ENCODE measurements at regions not wholly inside any gene's neighbourhood (a gene's known extent, or its start where the extent isn't known, plus 50 kb on each side); places are given as distances from the start of the nearest gene placed in this dataset.
"Not testable (repeated sequence)": the region's sequence is repeated elsewhere in the genome, so short reads cannot be mapped to it uniquely, and the experiment has no call there.

GRCh38 chr4:158313566-158313965, 103.3 kb downstream of the TMEM144 start:
- peak overlapping the region; percentile 89 for H3K27ac ChIP-seq
- no peak for DNase-seq (ENCODE audit: low read depth, low spot score)

DNA sequence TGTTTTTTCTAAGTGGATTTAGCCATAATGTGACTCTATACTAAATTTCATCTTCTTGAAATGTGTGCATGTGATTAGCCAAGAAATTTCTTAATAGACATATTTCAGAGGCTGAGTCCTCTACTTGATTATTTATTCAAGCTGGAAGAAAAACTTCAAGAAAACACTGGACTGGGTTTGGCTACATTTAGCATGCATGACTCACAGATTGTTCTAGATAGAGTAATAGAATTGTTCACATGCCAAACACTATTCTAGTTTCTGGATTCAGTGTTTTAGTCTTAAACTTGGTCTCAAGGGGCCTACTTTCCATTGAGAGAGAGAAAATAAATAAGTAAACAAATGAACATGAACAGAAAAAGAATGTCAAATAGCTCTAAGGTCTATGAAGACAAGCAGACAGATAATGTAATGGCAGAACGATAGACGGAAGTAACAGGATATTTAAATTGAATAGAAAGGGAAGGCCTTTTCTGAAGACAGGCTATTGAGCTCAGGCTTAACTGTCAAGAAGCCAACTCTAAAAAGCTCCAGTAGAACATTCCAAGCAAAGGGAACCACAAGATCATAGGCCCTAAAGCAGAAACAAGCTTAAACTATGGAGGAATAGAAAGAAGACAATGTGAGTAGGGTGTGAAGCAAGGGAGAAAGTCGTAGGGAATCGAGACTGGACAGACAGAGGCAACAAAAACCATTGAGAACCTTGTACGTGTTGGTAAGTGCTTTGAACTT, 104.6 kb downstream of the TMEM144 start:
- peak overlapping the region; percentile 89 for H3K27ac ChIP-seq
- DNase-seq (ENCODE audit: low read depth, low spot score), result peak; percentile 66

- peak overlapping the region; percentile 89 for H3K27ac ChIP-seq
- DNase-seq (ENCODE audit: low read depth, low spot score), result no peak
Measured at GRCh38 chr4:158315706-158316105, 105.4 kb downstream of the TMEM144 start.

- no peak overlapping the region for H3K27ac ChIP-seq
- no peak for DNase-seq (ENCODE audit: low read depth, low spot score)
Measured at GRCh38 chr4:158316264-158316663, 106.0 kb downstream of the TMEM144 start.

- no peak for DNase-seq (ENCODE audit: low read depth, low spot score)
- H3K27ac ChIP-seq, result no peak overlapping the region
Measured at GRCh38 chr4:158319880-158320279, 109.6 kb downstream of the TMEM144 start.

- H3K27ac ChIP-seq, result no peak overlapping the region
- DNase-seq (ENCODE audit: low read depth, low spot score), result no peak
Measured at GRCh38 chr4:158322109-158322508, 111.8 kb downstream of the TMEM144 start.

DNA sequence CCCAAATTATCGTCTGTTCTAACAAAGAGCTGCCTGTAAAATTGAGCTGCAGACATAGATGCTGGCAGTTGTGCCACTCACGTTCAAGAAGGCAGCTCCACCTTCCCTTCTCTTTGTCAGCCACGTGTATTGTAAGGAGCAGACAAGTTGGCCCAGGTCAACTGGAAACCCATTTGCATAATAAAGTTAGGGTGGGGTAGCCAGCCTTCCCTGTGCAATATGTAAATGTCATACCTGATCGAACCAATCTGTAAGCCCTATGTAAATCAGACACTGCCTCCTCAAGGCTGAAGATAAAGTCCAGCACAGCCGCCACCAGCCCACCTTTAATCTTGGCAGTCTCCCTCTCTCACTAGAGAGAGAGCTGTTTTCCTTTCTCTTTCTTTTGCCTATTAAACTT, 117.2 kb downstream of the TMEM144 start:
- no peak for DNase-seq (ENCODE audit: low read depth, low spot score)
- H3K27ac ChIP-seq, result no peak overlapping the region

- no peak overlapping the region for H3K27ac ChIP-seq
- no peak for DNase-seq (ENCODE audit: low read depth, low spot score)
Measured at GRCh38 chr4:158331863-158332262, 121.6 kb downstream of the TMEM144 start.

DNA sequence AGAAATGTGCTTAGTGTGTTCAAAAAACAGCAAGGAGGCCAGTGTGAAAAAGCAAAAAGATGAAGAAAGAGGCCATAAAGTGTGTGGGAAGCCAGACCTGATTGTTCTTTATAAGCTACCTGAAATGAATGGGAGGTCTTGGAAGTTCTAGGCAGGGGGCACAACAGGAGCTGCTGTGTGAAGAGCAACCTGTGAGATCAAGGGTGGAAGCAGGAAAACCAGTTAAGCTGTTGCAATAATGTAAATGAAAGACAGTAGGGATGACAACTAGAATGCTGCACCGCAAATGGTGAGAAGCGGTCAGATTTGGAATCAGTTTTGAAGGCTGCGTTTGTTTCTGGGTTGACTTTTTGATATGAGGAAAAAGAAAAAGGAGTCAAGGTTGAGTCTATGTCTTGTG, 123.5 kb downstream of the TMEM144 start:
- no peak overlapping the region for H3K27ac ChIP-seq
- DNase-seq (ENCODE audit: low read depth, low spot score), result no peak

GRCh38 chr4:158341896-158342295, 131.6 kb downstream of the TMEM144 start:
- H3K27ac ChIP-seq, result no peak overlapping the region
- no peak for DNase-seq (ENCODE audit: low read depth, low spot score)

DNA sequence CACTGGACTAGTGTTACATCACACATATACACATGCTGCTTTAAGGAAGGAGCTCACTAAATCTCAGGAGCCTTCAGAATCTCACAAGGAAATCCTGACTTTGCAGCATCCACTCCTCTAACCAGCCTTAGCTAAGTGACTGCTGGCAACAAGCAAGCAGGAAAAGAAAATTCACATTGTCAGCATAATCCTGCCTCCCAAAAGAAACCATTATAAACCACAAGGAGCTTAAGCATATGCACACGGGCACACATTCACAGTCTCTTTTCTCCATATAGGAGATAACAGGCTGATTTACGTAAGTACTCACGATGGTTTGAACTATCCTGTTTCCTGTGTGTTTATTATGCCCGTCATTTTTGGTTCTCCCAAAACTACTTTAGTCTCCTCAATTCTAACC, 136.3 kb downstream of the TMEM144 start:
- H3K27ac ChIP-seq, result no peak overlapping the region
- DNase-seq (ENCODE audit: low read depth, low spot score), result no peak

DNA sequence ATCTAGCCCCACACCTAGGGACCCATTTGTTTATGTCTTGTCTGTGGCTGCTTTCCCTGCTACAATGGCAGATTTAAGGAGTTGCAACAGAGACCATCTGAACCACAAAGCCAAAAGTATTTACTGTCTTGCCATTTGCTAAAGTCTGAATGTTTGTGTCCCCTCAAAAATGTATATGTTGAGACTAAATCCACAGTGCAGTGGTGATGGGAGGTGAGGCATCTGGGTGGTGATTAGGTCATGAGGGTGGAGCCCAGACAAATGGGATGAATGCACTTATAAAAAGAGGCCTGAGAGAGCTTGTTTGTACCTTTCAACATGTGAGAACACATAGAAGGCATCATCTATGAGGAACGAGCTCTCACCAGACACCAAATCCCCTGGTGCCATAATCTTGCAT, 137.3 kb downstream of the TMEM144 start:
- no peak overlapping the region for H3K27ac ChIP-seq
- DNase-seq (ENCODE audit: low read depth, low spot score), result peak; percentile 20

- no peak overlapping the region for H3K27ac ChIP-seq
- no peak for DNase-seq (ENCODE audit: low read depth, low spot score)
Measured at GRCh38 chr4:158350161-158350560, 139.9 kb downstream of the TMEM144 start.

GRCh38 chr4:158353541-158354304, 143.4 kb downstream of the TMEM144 start:
- H3K27ac ChIP-seq, result no peak overlapping the region
- DNase-seq (ENCODE audit: low read depth, low spot score), result no peak

- no peak for DNase-seq (ENCODE audit: low read depth, low spot score)
- H3K27ac ChIP-seq, result no peak overlapping the region
Measured at GRCh38 chr4:158356301-158356700, 146.0 kb downstream of the TMEM144 start.

DNA sequence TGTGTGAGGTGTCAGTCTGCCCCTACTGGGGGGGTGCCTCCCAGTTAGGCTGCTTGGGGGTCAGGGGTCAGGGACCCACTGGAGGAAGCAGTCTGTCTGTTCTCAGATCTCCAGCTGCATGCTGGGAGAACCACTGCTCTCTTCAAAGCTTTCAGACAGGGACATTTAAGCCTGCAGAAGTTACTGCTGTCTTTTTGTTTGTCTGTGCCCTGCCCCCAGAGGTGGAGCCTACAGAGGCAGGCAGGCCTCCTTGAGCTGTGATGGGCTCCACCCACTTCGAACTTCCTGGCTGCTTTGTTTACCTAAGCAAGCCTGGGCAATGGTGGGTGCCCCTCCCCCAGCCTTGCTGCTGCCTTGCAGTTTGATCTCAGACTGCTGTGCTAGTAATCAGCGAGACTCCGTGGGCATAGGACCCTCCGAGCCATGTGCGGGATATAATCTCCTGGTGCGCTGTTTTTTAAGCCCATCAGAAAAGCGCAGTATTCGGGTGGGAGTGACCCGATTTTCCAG, 153.7 kb upstream of the RXFP1 start:
- H3K27ac ChIP-seq; DNase-seq (ENCODE audit: low read depth, low spot score): not testable (repeated sequence)

DNA sequence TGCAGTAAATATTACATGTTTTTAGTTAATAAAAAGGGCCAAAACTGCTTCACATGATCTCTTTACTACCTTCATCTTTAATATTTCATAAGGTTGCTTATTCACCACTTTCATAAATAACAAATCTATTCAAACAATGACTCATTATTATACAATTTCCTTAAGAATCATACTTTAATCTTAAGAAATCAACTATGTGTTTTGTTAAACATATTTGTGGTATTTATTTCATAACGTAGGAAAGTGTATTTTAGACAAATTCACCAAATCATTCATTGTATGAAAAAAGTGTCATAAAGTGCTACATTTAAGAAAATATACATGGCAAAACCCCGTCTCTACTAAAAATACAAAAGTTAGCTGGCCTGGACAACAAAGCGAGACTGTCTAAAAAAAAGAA, 150.5 kb upstream of the RXFP1 start:
- peak overlapping the region; percentile 50 for H3K27ac ChIP-seq
- no peak for DNase-seq (ENCODE audit: low read depth, low spot score)

- H3K27ac ChIP-seq, result peak overlapping the region; percentile 53
- peak; percentile 61 for DNase-seq (ENCODE audit: low read depth, low spot score)
Measured at GRCh38 chr4:158374318-158374717, 147.4 kb upstream of the RXFP1 start.

GRCh38 chr4:158376106-158376840, 145.4 kb upstream of the RXFP1 start:
- DNase-seq (ENCODE audit: low read depth, low spot score), result no peak
- no peak overlapping the region for H3K27ac ChIP-seq

DNA sequence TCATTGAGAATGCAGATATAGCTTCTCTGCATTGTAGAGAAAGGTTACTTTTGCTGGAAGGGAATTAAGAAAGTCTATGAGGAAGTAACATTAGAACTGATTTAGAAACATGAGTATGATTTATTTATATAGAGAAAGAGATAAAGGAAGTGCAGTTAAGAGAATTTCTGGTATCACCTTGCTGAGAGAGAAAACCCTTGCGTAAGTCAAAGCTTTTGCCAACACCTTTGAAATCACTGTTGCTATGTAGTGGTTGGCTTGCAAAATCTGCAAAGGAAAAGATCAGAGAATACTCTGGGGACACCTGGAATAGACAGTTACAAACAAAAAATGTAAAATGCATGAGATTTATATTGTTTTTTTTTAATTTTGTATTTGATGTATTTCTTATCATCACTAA, 137.3 kb upstream of the RXFP1 start:
- H3K27ac ChIP-seq, result no peak overlapping the region
- no peak for DNase-seq (ENCODE audit: low read depth, low spot score)

- no peak overlapping the region for H3K27ac ChIP-seq
- DNase-seq (ENCODE audit: low read depth, low spot score), result no peak
Measured at GRCh38 chr4:158395343-158395742, 126.3 kb upstream of the RXFP1 start.

Measured in epithelial cell of prostate (primary cell).